ENCODE measurements at regions not wholly inside any gene's neighbourhood (a gene's known extent, or its start where the extent isn't known, plus 50 kb on each side); places are given as distances from the start of the nearest gene placed in this dataset.

DNA sequence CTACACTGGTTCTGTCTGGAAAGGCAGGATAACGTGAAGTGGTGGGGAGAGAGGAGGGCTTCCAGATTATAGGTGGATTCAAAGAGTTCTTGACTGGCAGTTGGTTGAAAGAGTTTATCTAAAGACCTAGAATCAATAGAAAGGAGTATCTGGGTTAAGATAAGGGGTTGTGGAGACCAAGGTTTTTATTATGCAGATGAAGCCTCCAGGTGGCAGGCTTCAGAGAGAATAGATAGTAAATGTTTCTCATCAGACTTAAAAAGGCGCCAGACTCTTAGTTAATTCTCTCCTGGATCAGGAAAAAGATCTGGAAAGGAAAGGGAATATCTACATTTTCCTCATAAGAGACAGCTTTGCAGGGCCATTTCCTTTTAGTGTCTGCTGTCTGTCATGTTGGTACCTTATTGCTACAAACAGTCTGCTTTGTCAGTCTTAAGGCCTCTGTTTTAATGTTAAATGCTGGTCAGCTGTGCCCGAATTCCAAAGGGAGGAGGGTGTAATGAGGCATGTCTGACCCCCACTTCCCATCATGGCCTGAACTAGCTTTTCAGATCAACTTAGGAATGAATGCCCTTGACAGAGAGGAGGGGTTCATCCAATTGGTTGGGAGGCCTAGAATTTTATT, 401.3 kb downstream of the FUT8 start:
- peaks cover 12% of the 10 kb centered on the region for H3K4me1 Mint-ChIP-seq
- H3K9me3 Mint-ChIP-seq: peaks cover 11% of the 10 kb centered on the region
- Histone ChIP-seq H3K4me3 (ENCODE audit: low read length) (peak overlapping the region; percentile 68), H3K4me1 (ENCODE audit: control insufficient read depth, insufficient read depth, low read length) (peaks cover 16% of the 10 kb centered on the region), H3K27ac (ENCODE audit: low read depth, low read length) (peak overlapping the region; percentile 34), H3K36me3 (ENCODE audit: control insufficient read depth, insufficient read depth, low read length) (no peaks in the 10 kb centered on the region), H3K9me3 (ENCODE audit: control insufficient read depth, low read length) (peaks cover 53% of the 10 kb centered on the region), H3K9ac (ENCODE audit: extremely low read depth, low read length, poor library complexity, severe bottlenecking) (peak overlapping the region; percentile 12), H3K27me3 (ENCODE audit: control insufficient read depth, insufficient read depth, low read length, poor library complexity, severe bottlenecking) (no peaks in the 10 kb centered on the region)
- WGBS, 2 experiments (ENCODE audit: insufficient coverage in 1 of 2, insufficient read length in 1 of 2): 20 to 39% methylated on average over 2 to 3 of the region's 3 CpGs
- TF ChIP-seq, protein P1, sequence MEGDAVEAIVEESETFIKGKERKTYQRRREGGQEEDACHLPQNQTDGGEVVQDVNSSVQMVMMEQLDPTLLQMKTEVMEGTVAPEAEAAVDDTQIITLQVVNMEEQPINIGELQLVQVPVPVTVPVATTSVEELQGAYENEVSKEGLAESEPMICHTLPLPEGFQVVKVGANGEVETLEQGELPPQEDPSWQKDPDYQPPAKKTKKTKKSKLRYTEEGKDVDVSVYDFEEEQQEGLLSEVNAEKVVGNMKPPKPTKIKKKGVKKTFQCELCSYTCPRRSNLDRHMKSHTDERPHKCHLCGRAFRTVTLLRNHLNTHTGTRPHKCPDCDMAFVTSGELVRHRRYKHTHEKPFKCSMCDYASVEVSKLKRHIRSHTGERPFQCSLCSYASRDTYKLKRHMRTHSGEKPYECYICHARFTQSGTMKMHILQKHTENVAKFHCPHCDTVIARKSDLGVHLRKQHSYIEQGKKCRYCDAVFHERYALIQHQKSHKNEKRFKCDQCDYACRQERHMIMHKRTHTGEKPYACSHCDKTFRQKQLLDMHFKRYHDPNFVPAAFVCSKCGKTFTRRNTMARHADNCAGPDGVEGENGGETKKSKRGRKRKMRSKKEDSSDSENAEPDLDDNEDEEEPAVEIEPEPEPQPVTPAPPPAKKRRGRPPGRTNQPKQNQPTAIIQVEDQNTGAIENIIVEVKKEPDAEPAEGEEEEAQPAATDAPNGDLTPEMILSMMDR (conservative IDR thresholded peaks at IDR 0.05): peak; percentile 59
- H3K36me3 Mint-ChIP-seq (ENCODE audit: low read depth): no peaks in the 10 kb centered on the region
- no peak overlapping the region for H3K4me3 Mint-ChIP-seq
- H3K27ac Mint-ChIP-seq: peak overlapping the region; percentile 20
- peaks cover 1% of the 10 kb centered on the region for H3K27me3 Mint-ChIP-seq (ENCODE audit: insufficient read depth)
- DNase-seq: peak; percentile 83

DNA sequence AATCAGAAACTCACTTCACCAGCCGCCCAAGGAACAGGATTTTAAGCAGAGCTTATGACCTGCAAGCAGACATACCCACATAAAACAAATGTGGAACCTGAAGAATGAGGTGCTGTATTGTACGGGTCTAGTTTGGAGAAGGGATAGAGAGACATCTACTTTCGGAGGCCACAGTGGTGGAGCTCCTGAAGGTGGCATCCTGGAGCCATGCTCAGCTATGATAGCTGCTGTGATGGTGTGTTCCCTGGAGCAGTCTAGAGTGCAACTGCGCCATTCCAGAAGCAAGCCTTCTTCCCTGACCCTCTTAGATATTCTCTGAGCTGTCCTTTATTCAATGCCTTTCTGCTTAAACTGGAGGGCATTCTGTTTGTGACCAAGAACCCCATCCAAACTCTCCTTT, 402.6 kb downstream of the FUT8 start:
- peaks cover 11% of the 10 kb centered on the region for H3K9me3 Mint-ChIP-seq
- Histone ChIP-seq H3K36me3 (ENCODE audit: control insufficient read depth, insufficient read depth, low read length) (no peaks in the 10 kb centered on the region), H3K4me1 (ENCODE audit: control insufficient read depth, insufficient read depth, low read length) (peaks cover 16% of the 10 kb centered on the region), H3K9ac (ENCODE audit: extremely low read depth, low read length, poor library complexity, severe bottlenecking) (no peak overlapping the region), H3K4me3 (ENCODE audit: low read length) (peak overlapping the region; percentile 68), H3K27me3 (ENCODE audit: control insufficient read depth, insufficient read depth, low read length, poor library complexity, severe bottlenecking) (no peaks in the 10 kb centered on the region), H3K9me3 (ENCODE audit: control insufficient read depth, low read length) (peaks cover 40% of the 10 kb centered on the region), H3K27ac (ENCODE audit: low read depth, low read length) (no peak overlapping the region)
- H3K27ac Mint-ChIP-seq: no peak overlapping the region
- 99 to 100% methylated on average over 1 to 4 of the region's 4 CpGs for WGBS, 2 experiments (ENCODE audit: insufficient coverage in 1 of 2, insufficient read length in 1 of 2)
- H3K27me3 Mint-ChIP-seq (ENCODE audit: insufficient read depth): peaks cover 1% of the 10 kb centered on the region
- no peaks in the 10 kb centered on the region for H3K36me3 Mint-ChIP-seq (ENCODE audit: low read depth)
- no peak for DNase-seq
- no peak overlapping the region for H3K4me3 Mint-ChIP-seq
- TF ChIP-seq, protein P1 (conservative IDR thresholded peaks at IDR 0.05): no peak
- H3K4me1 Mint-ChIP-seq: peaks cover 12% of the 10 kb centered on the region

DNA sequence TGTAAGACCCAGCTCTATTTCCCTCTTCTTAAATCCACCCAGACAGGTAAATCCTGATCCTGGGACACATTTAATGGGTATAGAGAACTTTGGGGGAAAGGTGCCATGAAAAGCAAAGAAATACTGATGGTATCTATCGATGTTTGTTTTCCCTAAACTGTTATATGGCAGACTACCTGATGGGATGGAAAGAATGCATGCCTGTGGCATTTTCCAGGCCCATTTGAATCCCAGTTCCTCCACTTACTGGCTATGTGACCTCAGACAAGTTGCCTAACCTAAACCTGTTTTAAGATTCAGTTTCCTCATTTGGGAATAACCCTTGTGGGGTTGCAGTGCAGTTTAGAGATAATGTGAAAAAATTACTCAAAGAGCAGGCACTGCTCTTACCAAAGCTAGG, 404.5 kb downstream of the FUT8 start:
- H3K36me3 Mint-ChIP-seq (ENCODE audit: low read depth): no peaks in the 10 kb centered on the region
- H3K9ac ChIP-seq (ENCODE audit: extremely low read depth, low read length, poor library complexity, severe bottlenecking): no peak overlapping the region
- no peaks in the 10 kb centered on the region for H3K36me3 ChIP-seq (ENCODE audit: control insufficient read depth, insufficient read depth, low read length)
- TF ChIP-seq, protein P1 (conservative IDR thresholded peaks at IDR 0.05): no peak
- H3K4me3 ChIP-seq (ENCODE audit: low read length): no peak overlapping the region
- no peaks in the 10 kb centered on the region for H3K27me3 ChIP-seq (ENCODE audit: control insufficient read depth, insufficient read depth, low read length, poor library complexity, severe bottlenecking)
- H3K4me3 Mint-ChIP-seq: no peak overlapping the region
- DNase-seq: no peak
- WGBS, 2 experiments (ENCODE audit: insufficient coverage in 1 of 2, insufficient read length in 1 of 2): 94% methylated on average over 1 of the region's 1 CpG; no CpG with 5 or more reads in 1 of the 2 experiments
- H3K27ac Mint-ChIP-seq: no peak overlapping the region
- peaks cover 7% of the 10 kb centered on the region for H3K27me3 Mint-ChIP-seq (ENCODE audit: insufficient read depth)
- no peak overlapping the region for H3K27ac ChIP-seq (ENCODE audit: low read depth, low read length)
- peaks cover 16% of the 10 kb centered on the region for H3K4me1 ChIP-seq (ENCODE audit: control insufficient read depth, insufficient read depth, low read length)
- H3K9me3 ChIP-seq (ENCODE audit: control insufficient read depth, low read length): peaks cover 36% of the 10 kb centered on the region
- peaks cover 6% of the 10 kb centered on the region for H3K9me3 Mint-ChIP-seq
- peaks cover 14% of the 10 kb centered on the region for H3K4me1 Mint-ChIP-seq

All from endodermal cell (in vitro differentiated cells).